ENCODE measurements at regions not wholly inside any gene's neighbourhood (a gene's known extent, or its start where the extent isn't known, plus 50 kb on each side); places are given as distances from the start of the nearest gene placed in this dataset.
"Not testable (repeated sequence)": the region's sequence is repeated elsewhere in the genome, so short reads cannot be mapped to it uniquely, and the experiment has no call there.

DNA sequence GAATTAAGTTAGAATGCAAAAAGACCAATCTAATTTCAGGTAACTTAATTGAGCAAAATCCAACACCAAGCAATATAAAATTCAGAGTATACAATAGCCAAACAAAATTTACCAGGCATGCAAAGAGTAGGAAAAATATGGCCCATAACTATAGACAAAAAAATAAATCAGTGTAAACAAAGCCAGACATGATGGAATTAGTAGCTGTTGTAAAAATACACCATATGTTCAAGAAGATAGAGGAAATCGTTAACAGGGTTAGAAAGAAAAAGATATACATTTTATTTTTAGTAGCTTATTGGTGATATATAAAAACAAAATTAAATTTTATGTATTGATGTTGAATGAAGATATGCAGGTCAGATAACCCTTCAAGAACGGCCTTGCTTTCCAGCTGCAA lies 621.1 kb upstream of the MIR17HG start:
- no peak for DNase-seq

DNA sequence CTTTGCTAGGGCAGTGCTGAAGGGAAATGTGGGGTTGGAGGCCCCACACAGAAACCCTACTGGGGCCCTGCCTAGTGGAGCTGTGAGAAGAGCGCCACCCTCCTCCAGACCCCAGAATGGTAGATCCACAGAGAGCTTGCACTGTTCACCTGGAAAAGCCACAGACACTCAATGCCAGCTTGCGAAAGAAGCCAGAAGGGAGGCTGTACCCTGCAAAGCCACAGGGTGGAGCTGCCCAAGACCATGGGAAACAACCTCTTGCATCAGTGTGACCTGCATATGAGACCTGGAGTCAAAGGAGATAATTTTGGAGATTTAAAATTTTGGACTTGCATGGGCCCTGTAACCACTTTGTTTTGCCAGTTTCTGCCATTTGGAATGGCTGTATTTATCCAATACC lies 615.4 kb upstream of the MIR17HG start:
- no peak for DNase-seq

DNA sequence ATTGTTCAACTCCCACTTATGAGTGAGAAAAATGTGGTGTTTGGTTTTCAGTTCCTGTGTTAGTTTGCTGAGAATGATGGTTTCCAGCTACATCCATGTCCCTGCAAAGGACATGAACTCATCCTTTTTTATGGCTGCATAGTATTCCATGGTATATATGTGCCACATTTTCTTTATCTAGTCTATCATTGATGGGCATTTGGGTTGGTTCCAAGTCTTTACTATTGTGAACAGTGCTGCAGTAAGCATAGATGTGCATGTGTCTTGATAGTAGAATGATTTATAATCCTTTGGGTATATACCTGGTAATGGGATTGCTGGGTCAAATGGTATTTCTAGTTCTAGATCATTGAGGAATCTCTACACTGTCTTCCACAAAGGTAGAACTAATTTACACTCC lies 613.0 kb upstream of the MIR17HG start:
- not testable (repeated sequence) for DNase-seq

- no peak for DNase-seq
Observed at GRCh38 chr13:90738881-90739280, 608.6 kb upstream of the MIR17HG start.

GRCh38 chr13:90740099-90740498 lies 607.4 kb upstream of the MIR17HG start:
- DNase-seq, result no peak

DNA sequence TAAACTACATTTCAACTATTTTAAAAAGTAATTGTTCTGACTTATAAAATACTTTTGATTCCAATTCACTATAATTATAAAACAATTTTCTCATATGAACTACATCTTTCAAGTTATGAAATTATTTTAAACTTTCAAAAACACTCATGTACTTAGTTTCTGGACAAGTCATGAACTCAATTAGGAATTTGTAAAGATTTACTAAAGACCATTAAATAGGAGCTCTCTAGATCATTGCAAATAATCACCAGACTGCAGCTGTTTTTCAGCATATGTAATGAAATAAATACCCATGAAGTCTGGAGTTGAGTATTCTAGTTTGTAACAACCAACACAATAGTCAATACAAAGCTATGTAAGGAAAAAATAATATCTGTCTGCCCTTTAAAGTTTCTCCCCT lies 605.1 kb upstream of the MIR17HG start:
- no peak for DNase-seq

DNA sequence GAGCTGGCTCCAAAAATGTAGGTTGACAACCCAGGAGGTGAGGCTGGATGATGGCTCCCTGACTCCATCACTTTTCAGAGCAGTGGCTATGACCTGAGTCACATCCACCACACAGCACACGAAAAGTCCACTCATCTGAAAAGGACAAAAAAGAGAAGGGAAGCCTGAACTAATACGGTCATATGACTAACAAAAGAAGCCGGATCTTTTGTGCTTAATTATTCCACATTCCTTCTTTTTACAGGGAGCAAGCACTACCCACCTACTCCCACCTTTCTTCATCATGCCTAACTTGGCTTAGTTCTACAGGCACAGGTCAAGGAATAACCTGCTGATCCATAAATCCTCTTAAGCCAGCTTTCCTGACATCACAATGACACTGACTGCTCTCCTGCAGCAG lies 601.3 kb upstream of the MIR17HG start:
- no peak for DNase-seq

- no peak for DNase-seq
Observed at GRCh38 chr13:90750021-90750420, 597.5 kb upstream of the MIR17HG start.

- no peak for DNase-seq
Observed at GRCh38 chr13:90751026-90751425, 596.5 kb upstream of the MIR17HG start.

- DNase-seq, result no peak
Observed at GRCh38 chr13:90752070-90752469, 595.4 kb upstream of the MIR17HG start.

DNA sequence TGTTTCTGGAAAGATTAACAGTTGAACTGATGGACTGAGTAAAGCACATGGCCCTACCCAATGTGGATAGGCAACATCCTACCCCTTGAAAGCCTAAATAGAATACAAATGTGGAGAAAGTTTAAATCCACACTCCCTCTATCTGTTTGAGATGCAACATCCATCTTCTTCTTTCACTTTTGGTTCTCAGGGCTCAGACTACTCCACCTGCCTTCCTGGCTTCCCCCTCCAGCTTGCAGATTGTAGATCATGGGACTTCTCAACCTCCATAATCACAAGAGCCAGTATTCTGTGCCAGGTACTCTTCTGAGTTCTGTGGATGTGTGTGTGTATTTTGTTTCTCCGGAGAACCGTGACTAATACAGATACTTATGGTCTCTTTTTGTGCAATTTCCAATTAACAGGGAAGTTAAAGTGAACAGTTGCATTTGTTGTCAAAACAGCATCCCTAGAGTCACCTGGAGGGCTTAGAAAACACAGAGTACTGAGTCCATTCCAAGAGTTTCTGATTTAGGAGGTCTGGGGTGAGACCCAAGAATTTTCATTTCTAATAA lies 590.3 kb upstream of the MIR17HG start:
- DNase-seq, result no peak

- no peak for DNase-seq
Observed at GRCh38 chr13:90760639-90761038, 586.8 kb upstream of the MIR17HG start.

- no peak for DNase-seq
Observed at GRCh38 chr13:90763476-90764150, 583.9 kb upstream of the MIR17HG start.

DNA sequence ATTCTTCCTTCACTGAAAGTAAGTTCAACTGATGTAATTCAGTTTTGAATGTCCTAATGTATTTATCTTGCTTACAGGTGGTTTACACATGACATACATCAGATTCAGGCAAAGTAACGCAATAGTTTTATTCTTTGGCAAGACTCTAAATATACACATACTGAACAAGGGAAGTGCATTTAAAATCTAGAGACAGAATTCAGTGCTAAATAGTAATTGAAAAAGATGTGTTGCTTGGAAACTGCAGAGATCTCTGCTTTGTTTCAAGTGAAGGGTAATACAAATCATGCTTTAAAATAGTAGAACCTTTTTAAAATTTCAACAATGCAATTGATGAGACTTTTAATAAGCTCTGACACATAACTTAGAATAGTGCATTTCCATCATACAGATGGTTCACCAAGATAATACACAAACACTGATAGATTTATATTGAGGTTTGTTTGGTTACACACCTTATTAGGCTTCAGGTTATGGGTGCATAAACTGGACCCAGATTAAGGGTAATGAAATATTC lies 581.0 kb upstream of the MIR17HG start:
- no peak for DNase-seq

GRCh38 chr13:90768116-90768515 lies 579.4 kb upstream of the MIR17HG start:
- no peak for DNase-seq

- DNase-seq, result no peak
Observed at GRCh38 chr13:90769387-90769786, 578.1 kb upstream of the MIR17HG start.

DNA sequence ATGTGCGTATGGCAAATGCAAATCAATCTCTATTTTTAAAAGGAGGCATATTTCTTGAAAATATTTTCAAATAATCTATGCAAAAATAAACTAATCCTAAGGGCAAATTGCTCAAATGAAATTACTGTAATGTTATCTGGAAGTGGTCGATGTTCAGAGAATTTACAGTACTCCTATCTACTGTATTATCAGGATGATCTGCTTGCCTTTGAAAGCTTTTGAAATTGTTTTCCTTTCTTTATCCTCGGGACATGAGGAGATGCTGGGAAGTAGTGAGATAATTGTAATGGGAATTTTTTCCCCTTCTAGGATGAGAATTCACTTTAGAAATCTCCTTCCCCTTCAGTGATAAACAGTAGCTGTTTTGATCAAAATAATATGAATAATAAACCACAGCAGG lies 577.2 kb upstream of the MIR17HG start:
- DNase-seq, result no peak

- no peak for DNase-seq
Observed at GRCh38 chr13:90773681-90774080, 573.8 kb upstream of the MIR17HG start.

- no peak for DNase-seq
Observed at GRCh38 chr13:90776051-90776748, 571.3 kb upstream of the MIR17HG start.

- no peak for DNase-seq
Observed at GRCh38 chr13:90783273-90783672, 564.2 kb upstream of the MIR17HG start.

GRCh38 chr13:90787007-90787406 lies 560.5 kb upstream of the MIR17HG start:
- DNase-seq, result no peak

- no peak for DNase-seq
Observed at GRCh38 chr13:90792335-90792734, 555.2 kb upstream of the MIR17HG start.

DNA sequence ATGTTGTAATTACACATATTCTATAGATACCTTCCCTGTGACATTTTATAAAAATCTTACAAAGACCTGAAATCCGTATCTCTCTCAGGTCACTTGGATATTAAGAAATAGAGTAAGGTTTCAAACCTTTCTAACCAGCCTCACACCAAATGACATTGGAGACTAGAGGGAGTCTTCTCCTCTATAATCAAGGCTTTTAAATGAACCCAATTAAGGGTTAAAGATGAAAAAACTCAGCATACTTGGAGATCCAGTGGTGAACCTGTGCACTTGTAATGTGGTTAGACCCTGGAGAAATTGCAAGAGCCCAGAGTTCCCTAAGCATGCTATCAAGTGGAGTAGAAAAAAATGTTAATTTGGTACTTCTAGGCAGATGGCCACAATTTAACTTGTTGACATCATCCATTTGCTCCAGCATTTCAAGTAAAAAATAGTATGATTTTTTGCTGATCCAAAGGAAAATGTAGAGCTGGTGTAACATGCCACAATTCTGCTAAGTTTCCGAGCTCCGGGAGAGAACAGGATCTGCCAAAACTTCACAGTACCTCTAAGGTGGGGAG lies 554.1 kb upstream of the MIR17HG start:
- DNase-seq, result no peak

- no peak for DNase-seq
Observed at GRCh38 chr13:90796474-90796873, 551.0 kb upstream of the MIR17HG start.

All from NCI-H1694 treated with DMSO at 0.1 percent for 48 hours (cell line).